ENCODE measurements at regions not wholly inside any gene's neighbourhood (a gene's known extent, or its start where the extent isn't known, plus 50 kb on each side); places are given as distances from the start of the nearest gene placed in this dataset.

GRCh38 chr21:14830307-14830706 lies 234.5 kb downstream of the NRIP1 start:
- TF ChIP-seq CTCF (IDR thresholded peaks at IDR 0.05 in 2 of 3, conservative IDR thresholded peaks at IDR 0.05 in 1 of 3; ENCODE audit: insufficient read depth in 2 of 3, low read depth in 1 of 3, low read length in 3 of 3) (no peak), ZNF274 (IDR thresholded peaks at IDR 0.05; ENCODE audit: borderline replicate concordance, low read depth, low read length) (no peak), ZNF644 (tag; IDR thresholded peaks at IDR 0.05; ENCODE audit: low read depth) (no peak), MXI1 (IDR thresholded peaks at IDR 0.05; ENCODE audit: low read depth, low read length) (no peak)

Data from K562 (cell line).